ENCODE measurements at regions not wholly inside any gene's neighbourhood (a gene's known extent, or its start where the extent isn't known, plus 50 kb on each side); places are given as distances from the start of the nearest gene placed in this dataset.

DNA sequence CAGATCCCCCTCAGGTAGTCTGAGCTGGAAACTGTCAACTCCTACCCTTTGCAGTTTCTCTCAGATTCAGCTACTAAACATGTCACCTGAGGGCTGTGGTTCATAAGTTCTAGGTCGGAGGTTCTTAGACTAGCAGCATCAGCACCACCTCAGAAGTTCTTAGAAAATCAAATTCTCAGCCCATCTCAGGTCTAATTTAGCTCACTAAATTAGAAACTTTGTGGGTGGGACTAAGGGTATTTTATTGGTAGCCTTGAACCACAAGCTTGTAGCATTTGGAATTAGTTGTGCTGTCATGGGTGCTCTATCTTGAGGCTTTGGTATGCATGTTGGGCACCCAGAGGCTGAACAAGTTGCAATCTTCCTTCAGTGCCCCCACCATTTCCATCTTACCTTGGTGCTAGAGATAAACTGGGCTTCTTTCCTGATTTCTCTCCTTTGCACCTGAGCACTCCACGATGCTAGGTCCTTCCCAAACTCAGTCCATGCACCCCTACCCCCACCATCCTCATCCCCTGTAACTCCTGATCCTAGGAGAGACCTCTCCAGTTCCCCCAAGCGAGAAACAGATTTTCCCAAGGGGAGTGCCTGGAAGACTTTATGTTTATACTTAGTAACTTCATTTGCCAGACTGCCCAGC is 54.2 kb downstream of the S1PR1 start:
- Histone ChIP-seq H3K4me3 (no peak overlapping the region), H3K27me3 (peaks cover 0 to 3% of the 10 kb centered on the region in 2 donors), H3K4me1 (no peaks in the 10 kb centered on the region), H3K27ac (no peak overlapping the region), H3K36me3 (no peaks in the 10 kb centered on the region), H3K9me3 (no peaks in the 10 kb centered on the region)
- no peak for DNase-seq
- intact Hi-C loops (cut with DNase I; ENCODE audit: low total_unique reads): no loop called here
- TF ChIP-seq CTCF (IDR thresholded peaks at IDR 0.05): no peak

- DNase-seq: peak in 1 of 2 donors; percentile 43
- Histone ChIP-seq H3K36me3 (no peaks in the 10 kb centered on the region), H3K9me3 (no peaks in the 10 kb centered on the region), H3K27ac (no peak overlapping the region), H3K4me1 (no peaks in the 10 kb centered on the region), H3K4me3 (no peak overlapping the region), H3K27me3 (peaks cover 0 to 3% of the 10 kb centered on the region in 2 donors)
- no peak for TF ChIP-seq CTCF (IDR thresholded peaks at IDR 0.05)
- intact Hi-C loops (cut with DNase I; ENCODE audit: low total_unique reads): no loop called here
These were observed 55.0 kb downstream of the S1PR1 start for GRCh38 chr1:101291562-101292380.

- Histone ChIP-seq H3K4me1 (no peaks in the 10 kb centered on the region), H3K36me3 (no peaks in the 10 kb centered on the region), H3K27ac (no peak overlapping the region), H3K27me3 (peaks cover 0 to 8% of the 10 kb centered on the region in 2 donors), H3K9me3 (no peaks in the 10 kb centered on the region), H3K4me3 (no peak overlapping the region)
- no peak for DNase-seq
- intact Hi-C loops (cut with DNase I; ENCODE audit: low total_unique reads): no loop called here
- TF ChIP-seq CTCF (IDR thresholded peaks at IDR 0.05): no peak
These were observed 56.7 kb downstream of the S1PR1 start for GRCh38 chr1:101293461-101294051.

GRCh38 chr1:101295209-101295608 is 58.4 kb downstream of the S1PR1 start:
- DNase-seq: no peak
- H3K36me3 ChIP-seq: no peaks in the 10 kb centered on the region
- H3K4me1 ChIP-seq: no peaks in the 10 kb centered on the region
- TF ChIP-seq CTCF (IDR thresholded peaks at IDR 0.05): no peak
- H3K27ac ChIP-seq: no peak overlapping the region
- H3K9me3 ChIP-seq: no peaks in the 10 kb centered on the region
- no peak overlapping the region for H3K4me3 ChIP-seq
- H3K27me3 ChIP-seq: peaks cover 0 to 8% of the 10 kb centered on the region in 2 donors
- intact Hi-C loops (cut with DNase I; ENCODE audit: low total_unique reads): no loop called here

DNA sequence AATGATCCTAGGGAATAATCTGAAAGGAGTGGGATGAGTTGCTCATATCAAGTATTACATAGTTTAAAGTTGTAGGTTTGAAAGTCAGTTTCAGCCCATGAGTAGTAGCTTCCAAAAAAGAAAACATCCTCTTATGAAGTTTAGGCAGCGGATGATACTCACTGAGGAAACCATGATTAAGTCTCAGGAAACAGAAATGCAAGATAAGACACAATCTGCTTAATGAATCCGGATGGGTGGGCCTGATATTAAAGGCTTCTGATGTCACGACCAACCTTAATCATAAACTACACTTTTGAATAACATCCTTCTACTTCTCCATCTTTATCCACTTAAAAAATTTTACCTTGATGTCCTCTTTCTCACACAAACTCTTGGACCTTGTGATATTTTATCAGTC is 61.8 kb downstream of the S1PR1 start:
- TF ChIP-seq CTCF (IDR thresholded peaks at IDR 0.05): no peak
- H3K4me1 ChIP-seq: no peaks in the 10 kb centered on the region
- H3K4me3 ChIP-seq: no peak overlapping the region
- no peaks in the 10 kb centered on the region for H3K36me3 ChIP-seq
- H3K27me3 ChIP-seq: peaks cover 0 to 15% of the 10 kb centered on the region in 2 donors
- no peak for DNase-seq
- H3K27ac ChIP-seq: no peak overlapping the region
- intact Hi-C loops (cut with DNase I; ENCODE audit: low total_unique reads): no loop called here
- H3K9me3 ChIP-seq: no peaks in the 10 kb centered on the region

All from tibial artery (tissue), 4 donors.